Kidney (tissue), 13 donors: ENCODE measurements at regions not wholly inside any gene's neighbourhood (a gene's known extent, or its start where the extent isn't known, plus 50 kb on each side); places are given as distances from the start of the nearest gene placed in this dataset.

ENCODE experiments used
- DNase-seq, 5 donors: peaks; one replicate each; pipeline ENCODE4 v3.0.0-alpha.2; 2013 to 2020
- FAIRE-seq: peaks from 2 replicates; lab custom pipeline; 2012; peaks lifted over from hg19 to GRCh38; lab: Jason Lieb, UNC
- H3K27ac ChIP-seq, 2 donors: one replicate each; pipeline ENCODE4 v1.7.0; 2013; ENCODE audit warnings: low read depth in 2 of 2, low read length in 2 of 2, inconsistent platforms in 1 of 2
- H3K27me3 ChIP-seq: one replicate; pipeline ENCODE4 v1.7.1; 2013; ENCODE audit warnings: low read length, inconsistent platforms; ENCODE audit not compliant: control insufficient read depth, insufficient read depth
- H3K36me3 ChIP-seq, 3 donors: one replicate each; pipeline versions ENCODE4 v1.7.0 to v1.7.1; 2013; ENCODE audit warnings: low read length in 3 of 3, control low read depth in 1 of 3, inconsistent platforms in 1 of 3; ENCODE audit not compliant: insufficient read depth in 3 of 3, control insufficient read depth in 2 of 3
- H3K4me1 ChIP-seq, 3 donors: one replicate each; pipeline versions ENCODE4 v1.7.0 to v1.7.1; 2013; ENCODE audit warnings: low read length in 3 of 3, inconsistent platforms in 1 of 3, low read depth in 1 of 3; ENCODE audit not compliant: control insufficient read depth in 2 of 3, insufficient read depth in 2 of 3
- H3K4me3 ChIP-seq, 3 donors: one replicate each; pipeline versions ENCODE4 v1.7.0 to v1.8.1; 2013; ENCODE audit warnings: low read length in 3 of 3, control low read depth in 1 of 3, inconsistent platforms in 1 of 3
- H3K9ac ChIP-seq, 3 donors: one replicate each; pipeline versions ENCODE4 v1.7.0 to v1.7.1; 2013; ENCODE audit warnings: low read length in 3 of 3, control low read depth in 1 of 3, inconsistent platforms in 1 of 3
- H3K9me3 ChIP-seq, 3 donors: one replicate each; pipeline versions ENCODE4 v1.7.0 to v1.7.1; 2013; ENCODE audit warnings: low read length in 3 of 3, control low read depth in 1 of 3, inconsistent platforms in 1 of 3; ENCODE audit not compliant: control insufficient read depth in 2 of 3, insufficient read depth in 1 of 3
- intact Hi-C: fragments of 100-400 bp; cut with DNase I; formaldehyde crosslinking; loops from one replicate; pipeline ENCODE4 v1.11.1; 2022
- TF ChIP-seq, protein P1 (sequence below): IDR thresholded peaks from 3 replicates; pipeline ENCODE4 v1.5.1; 2012; ENCODE audit warnings: mild to moderate bottlenecking, moderate library complexity, borderline replicate concordance; ENCODE audit not compliant: insufficient read depth; ENCODE audit errors: extremely low read depth
- donor health status: control.
- donor health status: control.
- donor health status: control.
- donor health status: control.
- donor health status: control.
- donor health status: DM: yes; HTN: yes; CAD: no.
- donor health status: Normal renal cell carcinoma (clear cell type).

- no peak overlapping the region for H3K9ac ChIP-seq
- H3K27me3 ChIP-seq, result no peaks in the 10 kb centered on the region
- no peak for DNase-seq
- H3K27ac ChIP-seq, result no peak overlapping the region
- no peak overlapping the region for H3K4me3 ChIP-seq
- no peaks in the 10 kb centered on the region for H3K9me3 ChIP-seq
- FAIRE-seq, result no peak
- intact Hi-C loops, result no loop called here
- H3K4me1 ChIP-seq, result no peaks in the 10 kb centered on the region
- TF ChIP-seq, protein P1, sequence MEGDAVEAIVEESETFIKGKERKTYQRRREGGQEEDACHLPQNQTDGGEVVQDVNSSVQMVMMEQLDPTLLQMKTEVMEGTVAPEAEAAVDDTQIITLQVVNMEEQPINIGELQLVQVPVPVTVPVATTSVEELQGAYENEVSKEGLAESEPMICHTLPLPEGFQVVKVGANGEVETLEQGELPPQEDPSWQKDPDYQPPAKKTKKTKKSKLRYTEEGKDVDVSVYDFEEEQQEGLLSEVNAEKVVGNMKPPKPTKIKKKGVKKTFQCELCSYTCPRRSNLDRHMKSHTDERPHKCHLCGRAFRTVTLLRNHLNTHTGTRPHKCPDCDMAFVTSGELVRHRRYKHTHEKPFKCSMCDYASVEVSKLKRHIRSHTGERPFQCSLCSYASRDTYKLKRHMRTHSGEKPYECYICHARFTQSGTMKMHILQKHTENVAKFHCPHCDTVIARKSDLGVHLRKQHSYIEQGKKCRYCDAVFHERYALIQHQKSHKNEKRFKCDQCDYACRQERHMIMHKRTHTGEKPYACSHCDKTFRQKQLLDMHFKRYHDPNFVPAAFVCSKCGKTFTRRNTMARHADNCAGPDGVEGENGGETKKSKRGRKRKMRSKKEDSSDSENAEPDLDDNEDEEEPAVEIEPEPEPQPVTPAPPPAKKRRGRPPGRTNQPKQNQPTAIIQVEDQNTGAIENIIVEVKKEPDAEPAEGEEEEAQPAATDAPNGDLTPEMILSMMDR, result no peak
- H3K36me3 ChIP-seq, result no peaks in the 10 kb centered on the region
These were observed 189.2 kb downstream of the LRIG3 start for GRCh38 chr12:58731096-58731495.

DNA sequence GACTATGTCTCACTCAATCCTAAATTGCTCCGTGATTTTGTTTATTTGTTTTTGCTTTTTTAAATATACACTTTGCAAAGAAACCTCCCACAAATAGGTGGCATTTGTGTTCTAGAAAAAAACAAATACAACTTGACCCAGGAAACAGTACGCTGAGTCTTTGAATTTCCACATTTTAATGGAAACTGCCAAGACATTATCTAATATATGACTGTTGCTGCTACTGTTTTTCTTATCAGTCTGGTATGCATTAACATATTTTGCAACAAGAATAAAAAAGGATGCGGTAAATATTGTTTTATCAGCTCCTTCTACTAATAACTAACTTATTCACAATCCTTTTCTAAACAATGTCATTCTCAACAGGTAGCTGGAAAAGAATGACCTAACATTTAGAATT is 187.4 kb downstream of the LRIG3 start:
- no peak for FAIRE-seq
- no peak overlapping the region for H3K9ac ChIP-seq
- TF ChIP-seq, protein P1, result no peak
- no peaks in the 10 kb centered on the region for H3K9me3 ChIP-seq
- no peaks in the 10 kb centered on the region for H3K36me3 ChIP-seq
- H3K4me3 ChIP-seq, result no peak overlapping the region
- no peaks in the 10 kb centered on the region for H3K27me3 ChIP-seq
- intact Hi-C loops, result no loop called here
- no peak overlapping the region for H3K27ac ChIP-seq
- no peak for DNase-seq
- no peaks in the 10 kb centered on the region for H3K4me1 ChIP-seq

GRCh38 chr12:58741226-58741625 is 179.1 kb downstream of the LRIG3 start:
- Histone ChIP-seq H3K4me1 (no peaks in the 10 kb centered on the region), H3K36me3 (no peaks in the 10 kb centered on the region), H3K27me3 (no peaks in the 10 kb centered on the region), H3K9ac (no peak overlapping the region), H3K9me3 (peaks cover 0 to 5% (median 0%) of the 10 kb centered on the region in 3 donors), H3K27ac (no peak overlapping the region), H3K4me3 (no peak overlapping the region)
- FAIRE-seq (no peak), DNase-seq (no peak)
- TF ChIP-seq, protein P1, result no peak
- intact Hi-C loops, result no loop called here

DNA sequence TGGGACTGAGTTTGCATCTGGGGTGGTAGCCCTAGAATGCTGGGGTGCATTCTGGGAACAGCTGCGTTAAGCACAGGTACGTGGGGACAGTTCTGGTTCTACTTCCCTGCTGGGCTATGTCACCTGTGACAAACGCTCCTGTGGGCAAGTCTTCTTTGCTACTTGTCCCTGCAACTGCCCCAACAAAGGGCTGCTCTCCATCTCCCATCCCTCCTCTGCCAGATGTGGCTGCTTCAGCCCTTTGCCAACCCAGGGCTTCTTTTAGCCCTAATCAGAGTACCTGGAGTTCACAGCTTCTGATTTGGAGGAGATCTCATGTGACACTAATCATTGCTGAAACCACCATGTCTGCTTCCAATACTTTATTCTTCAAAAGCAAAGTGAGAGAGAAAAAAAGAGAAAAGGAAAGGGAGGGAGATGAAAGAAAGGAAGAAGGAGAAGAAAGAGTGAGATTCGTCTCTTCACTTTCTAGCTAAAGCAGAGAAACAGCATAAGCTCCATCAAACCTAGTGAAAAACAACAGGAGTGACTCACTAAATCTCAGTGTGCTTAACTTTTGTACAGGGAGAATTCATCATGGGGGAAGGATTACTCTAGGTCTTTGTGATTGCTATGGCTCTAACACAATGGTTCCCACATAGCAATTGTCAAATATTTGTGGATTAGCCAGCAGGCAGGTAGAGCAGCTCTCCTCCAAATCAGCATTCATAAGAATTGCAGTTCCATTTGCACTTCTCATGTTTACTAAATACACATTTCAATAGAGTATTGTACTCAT is 174.8 kb downstream of the LRIG3 start:
- Histone ChIP-seq H3K4me1 (no peaks in the 10 kb centered on the region), H3K27me3 (no peaks in the 10 kb centered on the region), H3K36me3 (no peaks in the 10 kb centered on the region), H3K9me3 (peaks cover 0 to 5% (median 0%) of the 10 kb centered on the region in 3 donors), H3K9ac (no peak overlapping the region), H3K4me3 (no peak overlapping the region), H3K27ac (no peak overlapping the region)
- FAIRE-seq, result no peak
- TF ChIP-seq, protein P1, result no peak
- DNase-seq, result no peak
- intact Hi-C loops, result no loop called here
